NCI-H1694 treated with DMSO at 0.1 percent for 48 hours (cell line): ENCODE measurements at regions not wholly inside any gene's neighbourhood (a gene's known extent, or its start where the extent isn't known, plus 50 kb on each side); places are given as distances from the start of the nearest gene placed in this dataset.

ENCODE experiments used
- DNase-seq: peaks from one replicate; lab custom pipeline; 2025; lab: John Stamatoyannopoulos, UW

DNA sequence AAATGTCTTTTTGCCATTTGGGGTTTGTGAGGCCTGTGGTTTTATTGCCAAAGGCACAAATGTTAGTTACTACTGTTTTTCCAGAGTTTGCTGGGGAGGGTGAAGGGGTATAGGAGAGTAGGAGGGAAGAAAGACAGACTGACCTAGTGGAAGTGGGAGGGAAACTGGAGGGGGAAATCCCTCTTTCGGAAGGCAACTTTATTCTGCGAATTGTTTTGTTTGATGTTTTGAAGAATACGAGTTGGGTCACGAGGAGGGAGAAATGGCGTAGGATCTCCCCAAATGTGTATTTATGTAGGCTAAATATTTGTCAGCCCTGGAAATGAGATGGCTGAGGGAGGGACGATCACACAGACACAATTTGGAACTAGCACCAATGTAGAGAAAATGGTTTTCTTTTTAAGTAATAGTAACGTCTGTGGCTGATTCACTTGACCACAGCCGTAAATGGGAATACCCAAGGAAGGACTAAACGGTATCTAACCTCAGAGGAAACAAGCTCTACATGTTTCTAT lies 172.3 kb downstream of the ICOS start:
- DNase-seq: no peak

DNA sequence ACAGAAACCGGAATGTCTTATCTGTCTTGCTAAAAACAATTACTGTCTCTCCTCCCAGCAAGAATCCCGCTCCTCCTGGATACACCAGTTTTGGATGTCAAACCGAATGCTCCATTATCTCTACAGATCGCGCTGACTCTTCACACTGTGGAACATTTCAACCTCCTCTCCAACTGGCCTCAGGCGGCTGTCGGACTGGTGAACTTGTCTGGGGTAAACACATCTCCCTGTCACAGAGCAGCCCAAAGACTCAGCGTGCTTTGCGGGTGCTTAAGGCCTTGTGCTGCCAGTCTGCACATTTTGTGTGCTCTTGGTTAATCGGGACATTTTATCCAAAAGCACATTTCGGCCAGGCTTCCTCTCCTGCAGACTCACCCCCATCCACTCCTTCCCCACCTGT lies 173.1 kb downstream of the ICOS start:
- no peak for DNase-seq

DNA sequence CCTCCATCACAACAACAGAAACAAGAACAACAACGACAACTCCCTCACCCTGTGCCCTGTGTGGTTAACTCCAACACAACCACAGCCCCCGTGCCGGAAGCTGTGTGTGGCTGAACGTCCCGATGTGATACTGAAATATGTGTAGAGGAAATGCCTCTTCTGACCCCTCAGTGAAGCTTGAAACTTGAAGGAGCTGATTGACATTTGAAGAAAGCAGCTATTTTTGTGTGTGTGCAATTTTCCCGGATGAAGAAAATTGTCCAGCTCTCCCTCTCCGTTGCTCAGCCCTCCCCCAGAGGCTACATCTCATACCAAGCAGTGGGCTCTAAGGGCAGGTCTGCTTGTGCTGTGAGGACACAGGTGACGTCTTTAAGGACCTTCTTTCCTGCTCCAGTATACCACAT lies 173.8 kb downstream of the ICOS start:
- DNase-seq: no peak

DNA sequence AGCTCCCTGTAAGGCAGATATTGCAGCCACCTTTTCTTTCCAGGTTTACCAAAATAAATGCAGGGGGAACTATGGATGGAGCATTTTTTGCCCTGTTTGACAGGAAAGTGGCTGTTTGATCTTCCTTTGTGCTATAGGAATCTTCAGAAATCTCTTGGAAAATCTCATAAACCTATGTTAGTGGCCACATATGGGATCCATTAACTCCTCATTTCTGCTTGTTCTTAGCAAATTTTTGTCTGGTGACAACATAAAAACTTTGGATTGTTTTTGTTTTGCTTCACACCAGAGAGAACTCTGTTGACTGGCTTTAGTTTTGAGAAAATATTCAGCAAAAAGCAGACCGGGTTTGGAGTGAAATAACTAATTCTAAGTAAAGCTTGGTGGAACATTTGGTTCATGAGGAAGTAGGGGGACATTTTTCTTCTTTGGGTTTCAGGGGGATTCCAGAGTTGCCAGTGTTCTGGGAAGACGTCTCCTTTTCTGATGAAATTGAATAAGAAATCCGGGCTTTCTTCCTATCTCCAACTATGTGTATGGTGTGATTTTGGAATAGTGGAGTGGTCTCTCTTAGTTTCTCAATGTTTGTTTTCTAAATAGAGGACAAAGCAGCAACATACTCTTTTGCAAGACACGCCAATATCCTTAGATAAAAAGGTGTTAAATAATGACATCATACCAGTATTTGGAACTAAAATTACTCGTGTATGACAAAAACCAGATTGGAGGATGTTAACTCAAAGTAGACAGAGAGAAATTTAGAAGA lies 174.4 kb downstream of the ICOS start:
- DNase-seq: no peak

DNA sequence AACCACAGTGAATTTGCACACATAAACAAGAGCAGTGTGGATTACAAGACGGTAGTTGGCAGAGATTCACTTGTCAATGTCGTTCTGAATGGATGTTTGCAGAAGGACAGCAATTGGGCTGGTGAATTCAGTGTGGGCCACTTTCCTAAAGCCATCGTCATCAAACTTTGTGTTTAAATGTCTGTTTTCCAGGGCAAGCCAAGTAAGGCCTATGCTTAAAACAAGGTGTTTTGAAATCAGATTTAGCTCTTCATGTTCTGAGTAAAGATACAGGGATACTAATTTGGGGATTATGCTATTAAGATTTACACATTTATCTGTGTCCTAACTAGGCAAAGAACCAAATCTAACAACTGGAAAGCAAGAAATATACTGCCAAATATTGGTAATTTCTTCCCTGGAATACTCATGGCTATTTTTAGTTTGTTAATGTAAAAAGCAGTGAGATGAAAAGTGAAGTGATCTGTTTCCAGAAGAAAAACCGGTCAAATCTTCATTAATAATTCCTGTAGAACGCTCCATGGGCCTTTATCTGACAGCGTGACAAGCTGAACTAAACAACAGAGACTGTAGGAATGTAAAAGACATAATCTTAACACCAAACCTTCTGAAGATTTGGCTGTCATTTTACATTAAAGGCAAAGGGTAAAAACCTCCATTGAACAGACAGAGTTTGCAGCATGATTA lies 175.7 kb downstream of the ICOS start:
- no peak for DNase-seq

DNA sequence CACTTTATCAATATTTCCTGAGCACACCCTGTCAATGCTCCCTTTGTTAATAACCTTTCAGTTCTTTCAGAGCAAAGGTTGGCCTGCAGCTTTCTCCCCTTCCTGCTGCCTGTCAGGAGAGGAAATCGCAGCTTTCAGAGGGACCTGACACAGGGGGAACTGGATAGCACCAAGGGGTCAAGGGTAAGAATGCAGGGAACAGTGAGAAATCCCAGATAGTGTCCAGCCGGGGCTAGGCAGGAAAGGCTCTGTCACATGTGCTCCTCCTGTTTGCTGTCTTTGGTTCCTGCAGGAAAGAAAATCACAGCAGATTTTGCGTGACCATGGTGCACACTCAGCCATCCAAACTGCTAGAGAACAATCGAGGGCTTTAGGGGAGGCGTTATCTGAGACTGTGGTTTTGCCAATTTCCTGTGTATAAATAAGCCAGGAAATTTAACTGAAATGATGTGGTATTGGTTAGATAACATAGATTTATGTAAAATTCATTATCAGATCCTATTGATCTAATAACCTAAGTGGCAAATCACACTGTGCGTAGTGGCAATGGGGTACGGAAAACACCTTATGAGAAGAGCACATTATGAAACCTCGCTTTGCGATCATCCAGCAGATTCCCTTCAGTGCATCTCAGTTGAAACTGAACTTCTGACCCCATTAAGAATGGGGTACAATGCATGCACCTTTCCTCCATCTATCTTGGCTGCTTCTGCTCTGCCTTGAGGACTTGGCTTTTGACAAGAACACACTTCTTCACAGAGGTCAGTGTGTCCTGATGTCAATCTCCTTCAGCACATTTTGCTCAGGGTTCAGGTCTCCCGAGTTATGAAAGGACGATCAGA lies 178.0 kb downstream of the ICOS start:
- DNase-seq: no peak

DNA sequence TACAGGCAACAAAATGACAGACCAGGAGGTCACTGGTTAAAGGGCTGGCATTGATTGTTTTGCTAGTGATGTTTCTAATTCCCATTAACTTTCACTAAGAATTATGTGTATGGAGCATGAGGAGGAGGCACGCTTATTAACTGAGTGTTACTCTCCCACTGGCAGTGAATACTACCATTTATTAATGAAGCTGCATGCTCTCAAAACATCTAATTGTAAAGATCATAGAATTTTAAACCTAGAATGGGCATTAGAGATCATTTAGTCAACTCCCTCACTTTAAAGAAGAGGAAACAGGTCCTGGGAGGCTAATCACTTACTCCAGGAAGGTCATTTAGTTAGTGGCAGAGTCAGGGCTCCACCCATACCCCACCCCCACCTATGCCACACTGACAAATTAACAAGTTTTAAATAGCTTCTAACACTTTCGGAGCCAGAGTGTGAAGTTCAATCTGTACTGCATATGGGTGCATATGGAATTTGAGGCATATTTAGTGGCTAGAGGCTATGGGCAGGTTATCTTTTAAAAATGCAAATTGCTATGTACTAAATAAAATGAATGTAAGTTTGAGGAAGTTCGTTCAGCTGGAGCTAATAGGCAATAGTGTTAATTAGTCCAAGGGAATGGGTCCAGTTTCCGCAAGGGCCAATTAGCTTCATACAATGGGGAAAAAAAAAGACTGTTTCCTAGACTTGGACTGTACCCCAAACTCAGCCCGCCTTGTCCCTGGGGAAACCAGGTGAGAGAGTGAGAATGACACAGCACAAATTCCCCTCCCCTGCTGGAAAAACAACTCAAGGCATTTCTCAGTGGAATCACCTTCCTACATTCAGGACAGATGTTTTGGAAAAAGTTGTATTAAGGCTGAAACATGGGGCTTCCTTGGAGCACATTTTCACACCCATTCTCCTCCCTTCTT lies 178.8 kb downstream of the ICOS start:
- DNase-seq: no peak

DNA sequence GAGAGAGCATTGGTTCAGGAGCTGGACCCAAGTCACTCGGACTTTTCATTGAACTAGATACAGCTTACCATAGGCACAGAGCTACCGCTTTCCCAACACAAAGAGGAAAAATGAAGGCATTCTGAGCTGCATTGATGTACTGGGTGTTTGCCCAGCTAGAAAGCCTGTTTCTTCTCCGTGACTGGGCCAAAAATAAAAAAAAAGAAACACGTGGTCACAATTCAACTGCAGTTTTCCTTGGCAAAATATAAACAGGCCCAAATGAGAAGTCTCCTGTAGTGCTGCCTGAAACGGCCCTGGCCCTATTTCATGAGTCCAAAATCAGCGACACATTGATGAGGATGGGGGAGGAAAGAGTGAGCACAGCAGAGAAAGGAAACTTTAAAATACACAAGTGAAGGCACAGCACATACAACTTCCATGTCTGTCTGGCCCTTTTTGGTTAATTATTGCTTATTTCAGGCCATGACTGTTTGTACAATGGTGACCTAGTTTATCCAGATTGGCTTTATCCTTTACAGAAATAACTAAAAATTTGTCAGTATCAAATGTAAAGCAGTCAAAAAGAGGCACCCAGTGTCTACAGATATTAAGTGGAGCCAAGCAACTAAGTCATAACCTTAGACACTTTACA lies 179.7 kb downstream of the ICOS start:
- DNase-seq: no peak

DNA sequence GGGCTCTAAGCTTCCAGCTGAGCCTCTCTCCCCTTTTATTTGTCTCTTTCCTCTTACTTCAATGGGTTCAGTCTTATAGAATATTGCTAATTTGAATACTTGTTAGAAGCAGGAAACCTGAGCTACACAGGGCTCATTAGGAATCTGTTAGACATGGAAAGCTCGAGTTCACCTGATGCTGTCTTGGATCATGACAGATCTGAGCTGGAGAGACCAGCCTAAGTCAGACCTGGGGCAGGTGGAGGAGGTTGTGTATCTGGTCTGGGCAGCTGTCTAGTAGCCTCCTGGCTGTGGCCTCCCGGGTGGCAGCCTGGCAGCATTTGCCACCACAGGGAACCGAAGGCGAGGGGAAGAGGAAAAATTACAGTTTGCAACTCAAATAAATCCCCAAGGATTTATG lies 185.9 kb downstream of the ICOS start:
- DNase-seq: no peak

DNA sequence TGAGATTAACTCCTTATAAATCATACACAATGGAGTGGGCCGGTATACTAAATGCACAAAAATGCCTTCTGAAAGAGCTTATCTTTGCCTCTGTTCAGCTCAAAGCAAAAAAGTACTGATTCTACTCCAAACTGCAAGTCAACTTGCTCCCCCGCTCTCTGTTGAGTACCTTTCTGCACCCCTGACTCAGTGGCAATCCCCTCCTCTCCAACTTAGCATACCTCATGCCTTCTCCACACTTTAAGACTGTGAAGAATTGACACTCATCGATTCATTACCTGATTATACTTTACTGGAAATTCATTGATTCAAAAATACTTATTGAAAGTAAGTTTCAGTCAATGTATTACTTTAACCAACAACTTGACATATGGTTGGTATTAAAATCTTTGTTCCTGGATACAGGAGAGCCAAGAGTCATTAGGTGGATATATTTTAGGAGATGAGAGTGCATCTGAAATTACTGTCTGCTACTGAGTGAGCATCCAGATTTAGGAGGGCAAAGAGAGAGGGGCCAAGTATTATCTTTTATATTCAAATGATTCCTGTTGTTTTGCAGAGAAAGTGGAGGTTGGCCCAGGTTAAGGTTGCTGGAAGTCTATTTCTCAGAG lies 187.7 kb downstream of the ICOS start:
- DNase-seq: no peak

DNA sequence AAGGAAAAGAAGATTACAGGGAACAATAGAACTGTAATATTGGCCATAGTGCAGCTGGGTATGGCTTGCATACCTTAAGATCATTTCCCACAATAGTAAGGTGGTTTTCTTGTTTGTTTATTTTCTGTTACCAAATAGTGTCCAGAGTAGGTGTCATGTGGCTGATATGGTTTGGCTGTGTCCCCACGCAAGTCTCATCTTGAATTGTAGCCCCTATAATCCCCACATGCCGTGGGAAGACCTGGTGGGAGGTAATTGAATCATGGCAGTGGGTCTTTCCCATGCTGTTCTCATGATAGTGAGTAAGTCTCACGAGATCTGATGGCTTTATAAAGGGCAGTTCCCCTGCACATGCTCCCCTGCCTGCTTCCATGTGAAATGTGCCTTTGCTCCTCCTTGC lies 190.1 kb downstream of the ICOS start:
- DNase-seq: no peak

DNA sequence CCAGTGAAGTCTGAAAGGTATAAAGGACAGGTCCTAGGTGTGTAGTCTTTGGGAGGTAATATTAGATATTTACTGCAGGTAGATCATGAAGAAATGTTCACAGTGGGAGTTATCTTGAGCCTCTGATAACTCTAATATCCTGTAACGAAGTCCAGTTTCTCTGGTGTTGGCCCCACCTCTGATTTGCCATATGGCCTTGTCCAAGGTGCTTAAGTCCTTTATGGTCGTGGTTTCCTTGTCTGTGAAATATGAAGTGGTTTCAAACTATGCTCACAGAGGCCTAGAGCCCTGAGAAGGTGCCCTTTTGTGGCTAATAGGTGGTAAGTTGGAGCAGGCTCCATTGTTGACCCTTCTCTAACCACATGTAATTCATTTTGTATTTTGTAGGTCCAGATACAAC lies 190.7 kb downstream of the ICOS start:
- DNase-seq: no peak

DNA sequence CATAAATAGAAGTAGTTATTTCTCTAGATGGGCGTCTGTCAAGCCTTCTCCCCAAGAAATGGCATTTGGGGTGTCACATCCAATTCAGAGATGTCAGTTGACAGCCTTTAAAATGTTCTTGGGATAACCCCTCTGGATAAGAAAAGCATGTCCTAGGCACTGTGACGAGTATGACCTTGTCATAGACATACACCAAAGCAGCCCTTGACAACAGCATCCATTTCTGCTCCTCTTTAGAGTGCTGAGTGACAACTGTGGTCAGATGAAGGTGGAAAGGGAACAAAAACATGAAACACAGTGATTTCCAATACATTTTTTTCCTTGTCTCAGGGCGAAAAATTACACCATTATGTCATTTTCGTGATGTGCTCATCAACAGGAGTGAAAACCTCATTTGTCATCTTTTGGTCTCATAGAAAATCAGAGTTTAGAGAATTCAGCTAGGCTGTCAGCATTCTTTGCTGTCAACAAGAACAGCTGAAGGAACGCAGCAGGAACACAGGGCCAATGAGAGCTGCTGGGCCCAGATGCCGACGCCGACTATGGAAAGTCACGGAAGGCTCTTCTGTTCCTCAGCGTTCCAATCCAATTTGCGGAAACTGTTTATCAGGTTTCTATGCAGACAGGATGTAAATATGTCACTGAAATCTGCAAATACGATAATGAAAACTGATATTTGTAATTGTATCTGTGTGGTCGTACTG lies 193.2 kb downstream of the ICOS start:
- no peak for DNase-seq

DNA sequence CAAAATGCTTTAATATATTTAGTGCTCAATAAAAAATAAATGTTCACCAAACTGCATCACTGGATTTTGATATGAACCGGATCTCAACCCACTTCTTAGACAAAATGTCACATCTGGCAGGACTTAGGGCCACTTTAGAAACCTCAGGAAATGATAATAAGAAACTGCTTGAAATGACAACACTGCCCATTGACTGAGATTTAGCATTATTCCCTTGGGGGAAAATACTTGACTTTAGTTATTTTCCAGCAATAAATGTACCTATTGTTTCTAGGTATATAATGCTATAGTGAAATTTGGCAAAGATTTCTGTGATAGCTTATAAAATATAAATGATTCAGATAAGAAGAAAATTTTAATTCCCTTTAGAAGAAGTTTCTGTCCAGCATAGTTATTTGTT lies 195.1 kb downstream of the ICOS start:
- no peak for DNase-seq

DNA sequence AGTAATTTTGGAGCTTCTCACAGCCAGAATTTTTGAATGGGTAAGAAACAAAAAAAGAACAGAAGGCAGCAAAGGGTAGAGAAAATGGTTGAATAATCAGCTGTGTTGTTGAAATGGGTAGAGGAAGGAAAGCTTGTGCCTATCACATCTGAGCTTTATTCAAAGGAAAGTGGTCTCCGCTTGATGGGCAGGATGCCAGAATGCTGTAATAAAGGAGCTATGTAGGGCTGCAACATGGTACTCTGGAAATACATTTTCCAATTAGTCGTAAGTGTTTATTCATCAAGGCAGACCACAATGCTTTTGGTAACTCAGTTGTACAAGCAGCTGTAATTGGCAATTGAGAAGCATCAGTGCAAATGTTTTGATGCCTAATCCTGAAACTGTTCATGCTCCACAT lies 196.9 kb downstream of the ICOS start:
- no peak for DNase-seq

DNA sequence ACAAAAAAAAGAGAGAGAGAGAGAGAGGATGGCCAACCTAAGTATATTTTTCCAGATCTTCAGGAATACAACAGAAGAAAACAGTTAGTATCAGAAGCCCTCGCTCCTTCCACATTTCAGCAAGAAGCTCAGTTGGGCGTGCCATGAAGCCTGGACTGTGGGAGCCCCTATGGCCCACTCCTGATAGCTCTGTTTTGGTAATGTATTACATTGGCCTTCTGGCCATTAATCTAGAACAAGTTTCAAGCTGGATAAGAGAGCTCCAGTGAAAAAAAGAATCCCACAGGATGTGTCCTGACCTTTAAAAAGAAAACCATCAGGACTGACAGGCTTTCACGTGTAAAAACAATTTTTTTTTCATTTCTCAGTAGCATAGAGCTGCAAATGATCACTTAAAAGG lies 197.9 kb downstream of the ICOS start:
- no peak for DNase-seq

DNA sequence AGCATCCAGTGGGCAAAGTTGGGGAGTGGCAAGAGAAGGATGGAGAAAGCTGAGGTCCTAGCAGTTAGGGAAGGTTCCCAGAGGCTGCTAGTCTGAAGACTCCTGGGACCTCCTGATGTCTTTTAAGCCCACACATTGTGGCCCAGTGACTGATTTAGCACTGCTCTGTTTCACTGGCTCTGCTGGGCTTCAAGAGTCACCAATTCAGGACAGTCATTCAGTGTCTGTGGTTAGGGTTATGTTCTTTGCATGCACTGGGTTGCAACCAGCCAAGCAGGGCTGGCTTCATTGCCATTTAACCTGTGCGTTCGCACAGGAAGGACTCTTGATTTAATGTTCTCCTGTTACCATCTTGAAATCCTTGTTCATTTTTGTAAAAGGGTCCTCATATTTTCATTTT lies 199.2 kb downstream of the ICOS start:
- no peak for DNase-seq

DNA sequence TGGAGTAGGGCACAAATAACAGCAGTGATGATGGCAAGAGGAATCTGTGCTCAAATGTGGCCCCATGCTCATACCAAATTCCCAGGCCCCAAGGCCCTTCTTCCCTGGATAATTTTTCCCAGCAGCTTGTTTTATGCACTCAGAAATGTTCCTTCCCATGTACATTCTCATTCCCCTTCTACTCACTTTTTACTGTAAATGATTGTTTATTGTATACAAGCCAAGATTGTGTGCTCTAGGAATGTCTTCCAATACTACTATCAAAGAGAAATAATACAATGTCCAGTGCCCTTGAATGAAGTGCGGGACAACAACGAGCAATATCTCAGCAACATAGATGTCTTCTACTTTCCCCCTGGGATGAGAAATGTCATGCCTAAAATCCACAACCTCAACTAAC lies 201.6 kb downstream of the ICOS start:
- DNase-seq: no peak

DNA sequence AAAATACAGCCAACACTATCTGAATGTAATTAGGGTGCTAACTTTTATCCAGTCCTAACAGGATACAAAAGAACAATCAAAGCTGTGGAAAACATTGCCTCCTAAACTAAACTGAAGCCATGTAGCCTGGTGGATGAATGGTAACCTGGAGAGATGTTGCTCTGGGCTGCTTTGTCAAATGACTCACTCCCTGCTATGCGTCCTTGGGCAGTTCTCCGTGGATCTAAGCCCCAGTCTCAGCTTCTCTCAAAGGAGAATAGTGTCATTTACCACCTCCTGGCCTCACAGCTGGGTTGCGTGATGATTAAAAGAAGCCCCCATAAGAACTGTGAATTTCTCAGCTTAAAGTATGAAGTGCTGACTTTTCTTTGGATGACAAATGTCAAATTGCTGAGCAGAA lies 203.7 kb downstream of the ICOS start:
- DNase-seq: no peak
